H9 (cell line): ENCODE measurements at regions not wholly inside any gene's neighbourhood (a gene's known extent, or its start where the extent isn't known, plus 50 kb on each side); places are given as distances from the start of the nearest gene placed in this dataset.

Experiments used
- DNase-seq: peaks from one replicate; pipeline ENCODE4 v3.0.0-alpha.2; 2017
- H2AFZ ChIP-seq: one replicate; pipeline ENCODE4 v1.6.1; 2013; ENCODE audit warnings: mild to moderate bottlenecking, low read length, control low read depth, moderate library complexity
- H2AK5ac ChIP-seq: 2 replicates; pipeline ENCODE4 v1.6.1; 2013; ENCODE audit warnings: low read length, control low read depth, mixed read lengths; ENCODE audit not compliant: insufficient read length
- H2BK120ac ChIP-seq: one replicate; pipeline ENCODE4 v1.6.1; 2013; ENCODE audit warnings: low read depth, mild to moderate bottlenecking, low read length, control low read depth, inconsistent platforms; ENCODE audit not compliant: poor library complexity, severe bottlenecking
- H2BK12ac ChIP-seq: 2 replicates; pipeline ENCODE4 v1.6.1; 2013; ENCODE audit warnings: low read length, control low read depth, mixed read lengths, low read depth; ENCODE audit not compliant: insufficient read length
- H2BK15ac ChIP-seq: 2 replicates; pipeline ENCODE4 v1.6.1; 2013; ENCODE audit warnings: low read depth, low read length, control low read depth
- H2BK20ac ChIP-seq: one replicate; pipeline ENCODE4 v1.6.1; 2013; ENCODE audit warnings: low read depth, mild to moderate bottlenecking, low read length, control low read depth, inconsistent platforms; ENCODE audit not compliant: poor library complexity, severe bottlenecking
- H2BK5ac ChIP-seq: 2 replicates; pipeline ENCODE4 v1.6.1; 2013; ENCODE audit warnings: low read length, control low read depth, mixed read lengths; ENCODE audit not compliant: insufficient read length
- H3K14ac ChIP-seq: 2 replicates; pipeline ENCODE4 v1.6.1; 2013; ENCODE audit warnings: low read length, control low read depth; ENCODE audit not compliant: insufficient read depth
- H3K18ac ChIP-seq: 2 replicates; pipeline ENCODE4 v1.6.1; 2013; ENCODE audit warnings: low read depth, mild to moderate bottlenecking, mixed read lengths, low read length, control low read depth; ENCODE audit not compliant: insufficient read length
- H3K23ac ChIP-seq: 2 replicates; pipeline ENCODE4 v1.6.1; 2013; ENCODE audit warnings: low read length, control low read depth, mixed read lengths, low read depth; ENCODE audit not compliant: insufficient read length
- H3K23me2 ChIP-seq: 2 replicates; pipeline ENCODE4 v1.6.1; 2013; ENCODE audit warnings: low read depth, mild to moderate bottlenecking, mixed read lengths, low read length, control low read depth; ENCODE audit not compliant: insufficient read length, poor library complexity, severe bottlenecking
- H3K27ac ChIP-seq: 2 replicates; pipeline ENCODE4 v1.5.1; 2013; ENCODE audit warnings: low read length, control low read depth, mixed read lengths, low read depth; ENCODE audit not compliant: insufficient read length
- H3K27me3 ChIP-seq: 2 replicates; pipeline ENCODE4 v1.6.1; 2013; ENCODE audit warnings: low read length, control low read depth, inconsistent platforms; ENCODE audit not compliant: insufficient read depth
- H3K4ac ChIP-seq: 2 replicates; pipeline ENCODE4 v1.6.1; 2013; ENCODE audit warnings: low read depth, mild to moderate bottlenecking, control low read depth, inconsistent platforms, low read length, moderate library complexity
- H3K4me1 ChIP-seq: 2 replicates; pipeline ENCODE4 v1.6.1; 2013; ENCODE audit warnings: low read length, control low read depth, inconsistent platforms; ENCODE audit not compliant: insufficient read depth
- H3K4me2 ChIP-seq: 2 replicates; pipeline ENCODE4 v1.6.1; 2013; ENCODE audit warnings: low read length, control low read depth, mixed read lengths; ENCODE audit not compliant: insufficient read length, insufficient read depth
- H3K56ac ChIP-seq: 2 replicates; pipeline ENCODE4 v1.6.1; 2013; ENCODE audit warnings: low read depth, mild to moderate bottlenecking, mixed read lengths, low read length, control low read depth; ENCODE audit not compliant: insufficient read length
- H3K79me1 ChIP-seq: 2 replicates; pipeline ENCODE4 v1.6.1; 2013; ENCODE audit warnings: low read depth, mild to moderate bottlenecking, moderate library complexity, low read length, control low read depth, inconsistent platforms; ENCODE audit not compliant: insufficient read depth, poor library complexity, severe bottlenecking
- H3K79me2 ChIP-seq: 2 replicates; pipeline ENCODE4 v1.6.1; 2013; ENCODE audit warnings: low read length, control low read depth, inconsistent platforms; ENCODE audit not compliant: insufficient read depth
- H3K9ac ChIP-seq: 2 replicates; pipeline ENCODE4 v1.6.1; 2013; ENCODE audit warnings: low read length, control low read depth, mixed read lengths; ENCODE audit not compliant: insufficient read length; ENCODE audit errors: extremely low read depth
- H3K9me3 ChIP-seq: one replicate; pipeline ENCODE4 v1.6.1; 2013; ENCODE audit warnings: low read depth, low read length, inconsistent platforms; ENCODE audit not compliant: control insufficient read depth
- H3T11ph ChIP-seq: one replicate; pipeline ENCODE4 v1.6.1; 2013; ENCODE audit warnings: mild to moderate bottlenecking, low read length, control low read depth, inconsistent platforms
- H4K20me1 ChIP-seq: one replicate; pipeline ENCODE4 v1.6.1; 2013; ENCODE audit not compliant: control insufficient read depth, insufficient read length, insufficient read depth
- H4K5ac ChIP-seq: 2 replicates; pipeline ENCODE4 v1.6.1; 2013; ENCODE audit warnings: low read depth, mild to moderate bottlenecking, mixed read lengths, low read length, control low read depth; ENCODE audit not compliant: insufficient read length
- H4K8ac ChIP-seq: replicated peaks from 2 replicates; pipeline ENCODE4 v1.6.1; 2013; ENCODE audit warnings: low read length, control low read depth, mixed read lengths, low read depth; ENCODE audit not compliant: insufficient read length
- H4K91ac ChIP-seq: 2 replicates; pipeline ENCODE4 v1.6.1; 2013; ENCODE audit warnings: low read depth, mild to moderate bottlenecking, moderate library complexity, mixed read lengths, low read length, control low read depth; ENCODE audit not compliant: insufficient read length
- H3K27ac Mint-ChIP-seq, 3 experiments: 2 replicates in 2 of 3; 3 replicates in 1 of 3; pipeline ENCODE4 v1.8.0; 2020 to 2021; ENCODE audit warnings: mixed read lengths in 3 of 3, mild to moderate bottlenecking in 1 of 3, moderate library complexity in 1 of 3
- H3K27me3 Mint-ChIP-seq: 2 replicates; pipeline ENCODE4 v1.8.0; 2021; ENCODE audit warnings: low read depth, mild to moderate bottlenecking, moderate library complexity, mixed read lengths
- H3K36me3 Mint-ChIP-seq, 3 experiments: 2 replicates in 2 of 3; 3 replicates in 1 of 3; pipeline ENCODE4 v1.8.0; 2020 to 2021; ENCODE audit warnings: low read depth in 3 of 3, mixed read lengths in 3 of 3; ENCODE audit not compliant: insufficient read depth in 1 of 3
- H3K4me1 Mint-ChIP-seq, 2 experiments: 2 replicates each; pipeline ENCODE4 v1.8.0; 2020; ENCODE audit warnings: mixed read lengths in 2 of 2
- H3K4me3 Mint-ChIP-seq, 2 experiments: 2 replicates in 1 of 2; 3 replicates in 1 of 2; pipeline ENCODE4 v1.8.0; 2020 to 2021; ENCODE audit warnings: mild to moderate bottlenecking in 2 of 2, mixed read lengths in 2 of 2, moderate library complexity in 1 of 2
- H3K9me3 Mint-ChIP-seq, 2 experiments: 2 replicates in 1 of 2; 3 replicates in 1 of 2; pipeline ENCODE4 v1.8.0; 2020; ENCODE audit warnings: mild to moderate bottlenecking in 2 of 2, mixed read lengths in 2 of 2, moderate library complexity in 1 of 2
- WGBS: extraction: QIAGEN DNeasy Blood & Tissue Kit; methylation state at CpG from one replicate; pipeline ENCODE4 v1.1.7; 2013; ENCODE audit warnings: missing lambda C conversion rate, low lambda C conversion rate, mixed read lengths; ENCODE audit not compliant: insufficient read length; ENCODE audit errors: extremely low coverage; 5-methylcytosine and 5-hydroxymethylcytosine counted together
- TF ChIP-seq, protein P1 (sequence below): fragments of 200-600 bp; sonication (generic); conservative IDR thresholded peaks from 3 replicates; pipeline ENCODE4 v1.8.0; 2021; ENCODE audit warnings: antibody characterized with exemption, mild to moderate bottlenecking

- Histone ChIP-seq H2BK20ac (no peak overlapping the region), H2BK5ac (no peak overlapping the region), H3K4me2 (no peak overlapping the region), H3T11ph (no peak overlapping the region), H4K20me1 (no peaks in the 10 kb centered on the region), H3K56ac (no peak overlapping the region), H3K79me1 (no peaks in the 10 kb centered on the region), H4K8ac (no peak overlapping the region), H2AFZ (no peak overlapping the region), H2BK15ac (no peak overlapping the region), H3K18ac (no peak overlapping the region), H2BK120ac (no peak overlapping the region), H3K4ac (no peak overlapping the region), H3K9me3 (no peaks in the 10 kb centered on the region), H3K27ac (no peak overlapping the region), H3K27me3 (no peaks in the 10 kb centered on the region), H3K79me2 (no peaks in the 10 kb centered on the region), H3K4me1 (no peaks in the 10 kb centered on the region), H3K14ac (no peak overlapping the region), H3K9ac (no peak overlapping the region), H2BK12ac (no peak overlapping the region), H2AK5ac (no peak overlapping the region), H3K23me2 (no peaks in the 10 kb centered on the region), H4K91ac (no peak overlapping the region), H3K23ac (no peak overlapping the region), H4K5ac (no peak overlapping the region)
- Mint-ChIP-seq H3K4me1 (no peaks in the 10 kb centered on the region), H3K36me3 (peaks cover 0 to 8% (median 0%) of the 10 kb centered on the region in 3 experiments; a peak in 2 of 7 replicates), H3K27ac (no peak overlapping the region; a peak in 1 of 7 replicates), H3K27me3 (peaks cover 3% of the 10 kb centered on the region; the same call in 1 of the 2 replicates), H3K9me3 (peaks cover 14 to 16% of the 10 kb centered on the region in 2 experiments; a peak in 4 of 5 replicates), H3K4me3 (no peak overlapping the region)
- no peak for DNase-seq
- no CpG with 5 or more reads among the region's 9 CpGs for WGBS
- TF ChIP-seq, protein P1, sequence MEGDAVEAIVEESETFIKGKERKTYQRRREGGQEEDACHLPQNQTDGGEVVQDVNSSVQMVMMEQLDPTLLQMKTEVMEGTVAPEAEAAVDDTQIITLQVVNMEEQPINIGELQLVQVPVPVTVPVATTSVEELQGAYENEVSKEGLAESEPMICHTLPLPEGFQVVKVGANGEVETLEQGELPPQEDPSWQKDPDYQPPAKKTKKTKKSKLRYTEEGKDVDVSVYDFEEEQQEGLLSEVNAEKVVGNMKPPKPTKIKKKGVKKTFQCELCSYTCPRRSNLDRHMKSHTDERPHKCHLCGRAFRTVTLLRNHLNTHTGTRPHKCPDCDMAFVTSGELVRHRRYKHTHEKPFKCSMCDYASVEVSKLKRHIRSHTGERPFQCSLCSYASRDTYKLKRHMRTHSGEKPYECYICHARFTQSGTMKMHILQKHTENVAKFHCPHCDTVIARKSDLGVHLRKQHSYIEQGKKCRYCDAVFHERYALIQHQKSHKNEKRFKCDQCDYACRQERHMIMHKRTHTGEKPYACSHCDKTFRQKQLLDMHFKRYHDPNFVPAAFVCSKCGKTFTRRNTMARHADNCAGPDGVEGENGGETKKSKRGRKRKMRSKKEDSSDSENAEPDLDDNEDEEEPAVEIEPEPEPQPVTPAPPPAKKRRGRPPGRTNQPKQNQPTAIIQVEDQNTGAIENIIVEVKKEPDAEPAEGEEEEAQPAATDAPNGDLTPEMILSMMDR = no peak
These were observed 426.4 kb downstream of the TYW1 start for GRCh38 chr7:67423065-67423464.
